Type B pancreatic cell (in vitro differentiated cells): ENCODE measurements at regions not wholly inside any gene's neighbourhood (a gene's known extent, or its start where the extent isn't known, plus 50 kb on each side); places are given as distances from the start of the nearest gene placed in this dataset.
"Not testable (repeated sequence)": the region's sequence is repeated elsewhere in the genome, so short reads cannot be mapped to it uniquely, and the experiment has no call there.

Experiments
- DNase-seq: peaks from one replicate; pipeline ENCODE4 v3.0.0; 2021; ENCODE audit warnings: mixed read lengths; ENCODE audit not compliant: unreplicated experiment; ENCODE audit errors: extremely low spot score
- H3K27ac Mint-ChIP-seq: 2 replicates; pipeline ENCODE4 v1.8.0; 2021; ENCODE audit warnings: mild to moderate bottlenecking, mixed read lengths
- H3K27me3 Mint-ChIP-seq: 2 replicates; pipeline ENCODE4 v1.8.0; 2021; ENCODE audit warnings: mixed read lengths
- H3K36me3 Mint-ChIP-seq: 2 replicates; pipeline ENCODE4 v1.8.0; 2021; ENCODE audit warnings: mixed read lengths
- H3K4me1 Mint-ChIP-seq: one replicate; pipeline ENCODE4 v1.8.0; 2021; ENCODE audit warnings: mixed read lengths; ENCODE audit not compliant: unreplicated experiment
- H3K4me3 Mint-ChIP-seq: 2 replicates; pipeline ENCODE4 v1.8.0; 2021; ENCODE audit warnings: mild to moderate bottlenecking, mixed read lengths
- H3K9me3 Mint-ChIP-seq: 2 replicates; pipeline ENCODE4 v1.8.0; 2021; ENCODE audit warnings: mixed read lengths
- TF ChIP-seq, protein P1 (sequence below): fragments of 200-600 bp; sonication (generic); conservative IDR thresholded peaks from 2 replicates; pipeline ENCODE4 v1.5.0; 2021; ENCODE audit warnings: antibody characterized with exemption, mild to moderate bottlenecking

DNA sequence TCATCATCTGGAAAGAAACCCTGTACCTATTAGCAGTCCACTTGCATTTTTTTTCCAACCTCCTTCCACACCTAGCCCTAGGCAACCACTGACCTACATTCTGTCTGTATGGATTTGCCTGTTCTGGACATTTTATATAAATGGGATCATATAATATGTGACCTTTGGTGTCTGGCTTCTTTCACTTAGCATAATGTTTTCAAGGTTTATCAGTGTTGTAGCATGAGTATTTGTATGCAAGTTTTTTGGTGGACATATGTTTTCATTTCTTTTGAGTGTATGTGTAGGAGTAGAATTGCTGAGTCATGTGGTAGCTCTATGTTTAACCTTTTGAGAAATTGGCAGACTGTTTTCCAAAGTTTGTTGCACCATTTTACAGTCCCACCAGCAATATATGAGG is 198.6 kb downstream of the CEP135 start:
- Mint-ChIP-seq H3K9me3 (no peaks in the 10 kb centered on the region), H3K4me3 (no peak overlapping the region), H3K36me3 (peaks cover 3% of the 10 kb centered on the region), H3K4me1 (peaks cover 19% of the 10 kb centered on the region), H3K27ac (peak overlapping the region; percentile 4), H3K27me3 (no peaks in the 10 kb centered on the region)
- DNase-seq = no peak
- TF ChIP-seq, protein P1, sequence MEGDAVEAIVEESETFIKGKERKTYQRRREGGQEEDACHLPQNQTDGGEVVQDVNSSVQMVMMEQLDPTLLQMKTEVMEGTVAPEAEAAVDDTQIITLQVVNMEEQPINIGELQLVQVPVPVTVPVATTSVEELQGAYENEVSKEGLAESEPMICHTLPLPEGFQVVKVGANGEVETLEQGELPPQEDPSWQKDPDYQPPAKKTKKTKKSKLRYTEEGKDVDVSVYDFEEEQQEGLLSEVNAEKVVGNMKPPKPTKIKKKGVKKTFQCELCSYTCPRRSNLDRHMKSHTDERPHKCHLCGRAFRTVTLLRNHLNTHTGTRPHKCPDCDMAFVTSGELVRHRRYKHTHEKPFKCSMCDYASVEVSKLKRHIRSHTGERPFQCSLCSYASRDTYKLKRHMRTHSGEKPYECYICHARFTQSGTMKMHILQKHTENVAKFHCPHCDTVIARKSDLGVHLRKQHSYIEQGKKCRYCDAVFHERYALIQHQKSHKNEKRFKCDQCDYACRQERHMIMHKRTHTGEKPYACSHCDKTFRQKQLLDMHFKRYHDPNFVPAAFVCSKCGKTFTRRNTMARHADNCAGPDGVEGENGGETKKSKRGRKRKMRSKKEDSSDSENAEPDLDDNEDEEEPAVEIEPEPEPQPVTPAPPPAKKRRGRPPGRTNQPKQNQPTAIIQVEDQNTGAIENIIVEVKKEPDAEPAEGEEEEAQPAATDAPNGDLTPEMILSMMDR = no peak

DNA sequence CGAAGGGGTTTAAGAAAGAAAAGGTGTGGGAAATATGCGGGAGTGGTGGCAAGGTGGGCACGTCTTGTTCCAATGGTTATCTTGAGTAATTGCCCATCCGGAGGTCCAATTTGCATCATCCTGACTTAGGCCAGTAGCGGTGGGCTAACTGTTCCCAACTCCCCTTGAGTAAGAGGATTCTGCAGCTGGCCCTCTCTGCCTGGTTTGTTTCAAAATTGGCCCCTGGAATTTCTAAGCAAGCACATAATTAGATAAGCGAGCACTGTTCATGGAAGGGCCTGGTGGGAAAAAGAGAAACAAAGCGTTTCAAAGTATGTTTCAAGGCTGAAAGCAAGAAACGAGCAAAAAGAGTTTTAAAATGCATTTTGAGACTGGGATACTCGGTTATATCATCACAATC is 198.2 kb downstream of the CEP135 start:
- peaks cover 3% of the 10 kb centered on the region for H3K36me3 Mint-ChIP-seq
- DNase-seq = no peak
- peaks cover 19% of the 10 kb centered on the region for H3K4me1 Mint-ChIP-seq
- TF ChIP-seq, protein P1 = no peak
- no peaks in the 10 kb centered on the region for H3K27me3 Mint-ChIP-seq
- no peak overlapping the region for H3K27ac Mint-ChIP-seq
- H3K9me3 Mint-ChIP-seq = no peaks in the 10 kb centered on the region
- no peak overlapping the region for H3K4me3 Mint-ChIP-seq

DNA sequence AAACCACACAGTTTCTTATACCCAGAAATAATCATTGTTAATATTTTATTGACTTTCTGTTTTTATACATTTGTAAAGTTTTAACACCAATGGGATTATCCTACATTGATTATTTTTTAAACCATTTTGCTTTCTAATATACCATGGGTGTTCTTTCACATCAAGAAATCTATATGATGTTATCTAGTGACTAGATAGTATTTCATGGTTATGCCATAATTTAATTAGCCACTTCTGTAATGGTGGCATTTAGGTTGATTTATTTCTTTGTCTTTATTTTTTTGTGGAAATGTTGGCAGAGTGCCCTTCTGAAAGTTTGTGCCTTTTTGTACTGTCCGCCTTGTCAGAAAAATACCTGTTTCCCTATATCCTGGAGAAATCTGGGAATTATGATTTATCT is 193.3 kb downstream of the CEP135 start:
- TF ChIP-seq, protein P1 = no peak
- Mint-ChIP-seq H3K36me3 (no peaks in the 10 kb centered on the region), H3K4me1 (peaks cover 15% of the 10 kb centered on the region), H3K27ac (no peak overlapping the region), H3K27me3 (no peaks in the 10 kb centered on the region), H3K4me3 (no peak overlapping the region), H3K9me3 (no peaks in the 10 kb centered on the region)
- no peak for DNase-seq

DNA sequence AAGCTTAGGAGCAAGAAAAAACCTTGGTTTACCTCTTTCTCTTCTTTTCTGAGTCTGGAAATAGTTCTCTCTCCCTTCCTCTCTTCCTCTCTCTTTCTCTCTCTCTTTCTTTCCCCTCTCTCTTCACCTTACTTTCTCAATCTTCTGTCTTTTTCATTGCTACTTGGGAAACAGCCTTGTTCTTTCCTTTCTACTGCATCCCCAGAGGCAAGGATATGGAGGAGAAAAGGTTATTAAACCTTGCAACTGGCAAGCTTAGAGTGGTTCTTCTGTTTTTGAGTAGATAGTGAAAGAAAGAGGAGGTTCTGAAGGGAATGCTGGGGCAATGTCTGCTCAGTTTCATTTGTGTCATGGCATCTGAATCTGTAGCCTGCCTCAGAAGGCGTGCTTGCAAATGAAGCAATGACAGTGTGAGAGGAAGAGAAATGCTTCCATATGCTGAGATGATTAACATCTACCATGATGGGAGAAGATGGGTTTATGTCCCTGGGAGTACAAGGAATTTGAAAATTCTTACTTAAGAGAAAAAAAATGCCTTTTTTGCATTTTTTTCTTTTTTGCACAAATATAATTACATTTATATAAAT is 190.6 kb downstream of the CEP135 start:
- Mint-ChIP-seq H3K4me3 (no peak overlapping the region), H3K27me3 (no peaks in the 10 kb centered on the region), H3K4me1 (peaks cover 14% of the 10 kb centered on the region), H3K27ac (peak overlapping the region; percentile 1), H3K36me3 (no peaks in the 10 kb centered on the region), H3K9me3 (no peaks in the 10 kb centered on the region)
- TF ChIP-seq, protein P1 = no peak
- no peak for DNase-seq

DNA sequence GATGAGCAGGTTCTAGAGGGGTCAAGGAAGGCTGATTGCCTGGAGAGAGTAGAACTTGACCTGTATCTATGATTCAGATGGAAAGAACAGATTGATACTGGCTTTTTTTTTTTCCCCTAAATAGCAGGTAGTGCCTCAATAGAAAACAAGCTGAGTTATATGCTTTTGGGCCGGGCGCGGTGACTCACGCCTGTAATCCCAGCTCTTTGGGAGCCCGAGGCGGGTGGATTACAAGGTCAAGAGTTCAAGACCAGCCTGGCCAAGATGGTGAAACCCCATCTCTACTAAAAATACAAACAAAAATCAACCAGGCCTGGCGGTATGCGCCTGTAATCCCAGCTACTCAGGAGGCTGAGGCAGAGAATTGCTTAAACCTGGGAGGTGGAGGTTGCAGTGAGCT is 186.1 kb downstream of the CEP135 start:
- H3K36me3 Mint-ChIP-seq, H3K4me3 Mint-ChIP-seq, DNase-seq, H3K9me3 Mint-ChIP-seq, H3K27me3 Mint-ChIP-seq, H3K27ac Mint-ChIP-seq: not testable (repeated sequence)
- peaks cover 16% of the 10 kb centered on the region for H3K4me1 Mint-ChIP-seq

DNA sequence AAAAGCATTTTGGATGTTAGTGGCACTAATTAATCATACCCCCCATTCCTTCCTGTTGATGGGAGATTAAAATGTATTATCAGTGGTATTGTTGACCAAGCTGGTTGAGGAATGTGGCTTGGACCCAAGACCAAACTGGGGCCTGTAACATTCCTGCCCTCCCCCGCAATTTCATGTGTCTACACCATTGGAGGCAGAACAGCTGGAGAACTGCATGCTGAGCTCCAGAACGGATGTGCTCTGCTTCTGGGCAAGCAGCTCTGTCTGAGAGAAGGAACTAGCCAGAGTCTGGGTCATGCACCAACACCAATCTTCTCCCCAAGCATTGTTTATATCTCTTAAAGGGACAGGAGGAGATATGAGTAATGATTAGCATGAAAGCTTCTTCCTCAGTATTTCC is 185.5 kb downstream of the CEP135 start:
- Mint-ChIP-seq H3K4me3 (no peak overlapping the region), H3K27ac (no peak overlapping the region), H3K4me1 (peaks cover 16% of the 10 kb centered on the region), H3K9me3 (no peaks in the 10 kb centered on the region), H3K36me3 (no peaks in the 10 kb centered on the region), H3K27me3 (no peaks in the 10 kb centered on the region)
- TF ChIP-seq, protein P1 = no peak
- no peak for DNase-seq
